Stimulated activated CD4-positive, alpha-beta T cell treated with anti-CD3 and anti-CD28 coated beads, Interleukin-2, amount 100 ng/mL, for 24 hours (primary cell): ENCODE measurements at regions not wholly inside any gene's neighbourhood (a gene's known extent, or its start where the extent isn't known, plus 50 kb on each side); places are given as distances from the start of the nearest gene placed in this dataset.
A peak's percentile ranks its signal among the peaks of the same experiment; 100 is the strongest.
"Not testable (repeated sequence)": the region's sequence is repeated elsewhere in the genome, so short reads cannot be mapped to it uniquely, and the experiment has no call there.

Experiments
- DNase-seq, 2 donors: peaks; one replicate each; pipeline ENCODE4 v3.0.0-alpha.2; 2020

DNA sequence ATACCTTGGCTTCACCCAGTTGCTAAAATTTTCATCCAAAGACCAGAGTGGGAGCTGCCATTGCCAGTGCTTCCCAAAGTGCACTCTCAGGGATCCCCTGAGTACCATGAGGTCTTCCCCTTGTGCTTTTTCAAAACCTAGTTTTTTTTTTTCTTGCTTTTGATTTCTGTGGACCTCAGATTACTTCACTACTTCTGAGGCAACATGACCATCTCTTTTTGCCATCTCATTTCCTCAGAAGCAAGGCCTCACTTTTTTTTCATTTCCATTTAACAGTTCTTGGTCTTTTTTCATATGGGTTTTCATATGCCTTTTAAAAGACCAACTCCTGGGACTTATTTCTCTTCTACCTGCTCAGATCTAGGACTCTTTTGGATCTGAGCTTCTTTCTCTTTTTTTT is 64.1 kb upstream of the MMS22L start:
- no peak for DNase-seq

- DNase-seq = no peak
These were observed 78.3 kb upstream of the MMS22L start for GRCh38 chr6:97361286-97361685.

DNA sequence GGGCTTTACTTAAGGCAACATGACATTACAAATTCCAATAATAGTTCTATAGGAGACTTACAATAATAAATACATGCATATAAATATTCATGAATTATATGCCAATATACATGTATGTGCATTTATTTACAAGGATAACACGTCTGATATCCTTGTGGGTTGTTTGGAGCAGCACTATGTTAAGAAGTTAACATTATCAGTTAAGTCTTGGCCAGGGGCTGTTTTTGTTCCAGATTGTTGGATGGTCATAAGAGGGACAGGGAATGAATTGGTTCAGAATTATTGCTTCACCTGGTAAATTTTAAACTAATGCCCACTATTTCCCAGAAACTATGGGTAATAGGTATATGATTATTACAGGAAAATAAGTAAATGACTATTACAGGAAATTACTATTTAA is 81.3 kb upstream of the MMS22L start:
- DNase-seq = no peak

DNA sequence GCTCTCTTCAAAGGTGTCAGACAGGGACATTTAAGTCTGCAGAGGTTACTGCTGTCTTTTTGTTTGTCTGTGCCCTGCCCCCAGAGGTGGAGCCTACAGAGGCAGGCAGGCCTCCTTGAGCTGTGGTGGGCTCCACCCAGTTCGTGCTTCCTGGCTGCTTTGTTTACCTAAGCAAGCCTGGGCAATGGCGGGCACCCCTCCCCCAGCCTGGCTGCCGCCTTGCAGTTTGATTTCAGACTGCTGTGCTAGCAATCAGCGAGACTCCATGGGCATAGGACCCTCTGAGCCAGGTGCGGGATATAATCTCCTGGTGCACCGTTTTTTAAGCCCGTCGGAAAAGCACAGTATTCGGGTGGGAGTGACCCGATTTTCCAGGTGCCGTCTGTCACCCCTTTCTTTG is 99.1 kb upstream of the MMS22L start:
- DNase-seq = not testable (repeated sequence)

GRCh38 chr6:97392735-97393134 is 109.7 kb upstream of the MMS22L start:
- no peak for DNase-seq

GRCh38 chr6:97394160-97394748 is 111.2 kb upstream of the MMS22L start:
- DNase-seq = peak; percentile 19 to 46

GRCh38 chr6:97396880-97397279 is 113.9 kb upstream of the MMS22L start:
- DNase-seq = no peak

- DNase-seq = no peak
These were observed 116.2 kb upstream of the MMS22L start for GRCh38 chr6:97399208-97399607.

DNA sequence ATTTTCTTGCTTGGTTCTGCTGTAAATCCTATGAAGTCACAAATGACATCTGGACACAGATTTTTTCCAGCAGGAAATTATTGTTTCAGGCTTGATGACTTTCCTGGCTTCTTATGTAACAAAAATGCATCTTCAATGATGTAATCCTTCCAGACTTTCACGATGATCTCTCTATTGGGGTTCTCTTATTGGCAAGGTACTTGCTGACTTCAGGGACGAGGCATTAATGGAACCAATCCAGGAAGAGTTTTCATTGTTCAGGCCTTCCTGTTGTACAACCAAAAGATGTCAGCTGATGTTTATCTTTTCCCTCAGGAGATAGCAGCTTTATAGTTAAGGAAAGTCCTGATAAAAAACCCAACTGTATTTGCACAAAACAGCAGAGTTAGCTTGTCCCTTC is 118.5 kb upstream of the MMS22L start:
- no peak for DNase-seq

DNA sequence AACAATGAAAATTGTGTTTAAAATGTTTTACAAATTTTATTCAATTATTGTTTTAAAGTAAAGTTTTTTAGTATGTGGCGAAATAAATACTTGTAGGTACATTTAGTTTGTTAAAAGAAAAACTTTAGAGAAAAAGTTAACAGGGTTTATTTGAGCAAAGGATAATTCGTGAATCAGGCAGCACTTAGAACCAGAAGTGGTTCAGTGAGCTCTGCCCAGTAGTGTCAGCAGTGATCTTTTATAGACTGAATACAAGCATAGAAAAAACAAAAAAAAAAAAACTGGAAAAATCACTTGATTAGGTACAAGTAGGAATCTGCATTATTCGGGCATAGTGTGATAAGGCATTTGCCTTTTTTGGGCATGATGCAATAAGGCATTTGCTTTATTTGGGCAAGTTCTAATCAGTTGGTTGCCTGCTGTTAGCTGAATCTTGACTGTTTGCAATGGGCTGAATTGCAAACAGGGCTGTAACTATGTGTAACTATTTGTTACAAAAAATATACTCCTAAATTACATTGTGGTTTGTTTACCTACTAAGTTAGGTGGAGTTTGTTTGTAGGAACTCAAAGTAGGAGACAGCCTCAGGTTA is 122.9 kb upstream of the MMS22L start:
- DNase-seq = no peak

- no peak for DNase-seq
These were observed 123.6 kb upstream of the MMS22L start for GRCh38 chr6:97406633-97407032.

- no peak for DNase-seq
These were observed 128.6 kb upstream of the MMS22L start for GRCh38 chr6:97411610-97412009.

- DNase-seq = no peak
These were observed 129.5 kb upstream of the MMS22L start for GRCh38 chr6:97412511-97412910.

DNA sequence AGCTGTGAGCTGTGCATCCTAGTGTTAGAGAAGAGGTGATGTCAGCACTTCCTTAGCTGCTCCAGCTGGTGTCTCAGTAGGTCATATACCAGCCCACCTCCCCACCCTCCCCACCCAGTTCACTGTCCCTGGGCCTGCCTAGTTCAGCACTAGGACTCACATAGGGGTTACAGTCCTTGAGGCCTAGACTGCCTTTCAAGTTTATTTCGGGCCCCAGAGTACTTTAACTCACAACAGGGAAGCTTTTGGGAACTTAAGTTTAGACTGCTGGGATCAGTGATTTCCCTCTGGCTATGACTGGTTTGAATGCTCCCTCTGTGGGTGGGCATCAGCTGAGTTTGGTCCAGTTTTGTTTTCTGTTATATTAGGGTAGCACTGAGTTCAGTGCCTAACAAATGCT is 139.2 kb upstream of the MMS22L start:
- no peak for DNase-seq

GRCh38 chr6:97423190-97423589 is 140.2 kb upstream of the MMS22L start:
- no peak for DNase-seq

DNA sequence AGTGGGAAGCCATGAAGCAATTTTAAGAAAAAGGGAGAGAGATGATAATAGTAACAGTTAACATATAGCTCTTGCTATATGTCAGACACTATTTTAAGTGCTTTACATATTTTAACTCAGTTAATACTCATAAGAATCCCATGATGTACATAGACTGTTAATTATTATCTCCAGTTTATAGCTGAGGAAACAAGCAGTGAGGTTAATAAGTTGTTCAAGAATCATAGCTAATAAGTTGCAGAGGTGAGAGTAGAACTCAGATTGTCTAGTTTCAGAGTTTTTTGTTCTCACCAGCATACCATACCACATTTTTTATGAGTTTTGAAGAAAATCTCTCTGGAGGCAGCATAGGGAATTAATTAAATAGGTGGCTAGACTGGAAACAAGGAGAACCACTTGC is 144.6 kb upstream of the MMS22L start:
- no peak for DNase-seq

DNA sequence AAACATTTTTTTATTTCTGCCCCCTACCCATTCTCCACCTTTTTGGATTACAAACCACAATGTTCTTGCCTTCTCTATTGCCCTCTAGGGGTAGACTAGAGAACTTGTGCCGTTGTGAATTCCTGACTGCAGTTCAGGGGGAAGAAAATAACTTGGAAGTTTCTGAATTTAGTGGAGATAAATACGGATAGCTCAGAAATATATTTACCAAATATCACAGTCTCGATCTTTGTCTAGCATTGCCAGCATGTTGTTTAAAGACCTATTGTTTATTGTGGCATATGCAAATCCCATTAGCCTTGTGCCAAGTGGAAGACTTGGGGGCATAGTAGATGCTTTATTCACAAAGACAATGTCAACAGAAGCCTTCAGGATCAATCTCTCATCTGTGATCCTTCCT is 154.1 kb upstream of the MMS22L start:
- no peak for DNase-seq

DNA sequence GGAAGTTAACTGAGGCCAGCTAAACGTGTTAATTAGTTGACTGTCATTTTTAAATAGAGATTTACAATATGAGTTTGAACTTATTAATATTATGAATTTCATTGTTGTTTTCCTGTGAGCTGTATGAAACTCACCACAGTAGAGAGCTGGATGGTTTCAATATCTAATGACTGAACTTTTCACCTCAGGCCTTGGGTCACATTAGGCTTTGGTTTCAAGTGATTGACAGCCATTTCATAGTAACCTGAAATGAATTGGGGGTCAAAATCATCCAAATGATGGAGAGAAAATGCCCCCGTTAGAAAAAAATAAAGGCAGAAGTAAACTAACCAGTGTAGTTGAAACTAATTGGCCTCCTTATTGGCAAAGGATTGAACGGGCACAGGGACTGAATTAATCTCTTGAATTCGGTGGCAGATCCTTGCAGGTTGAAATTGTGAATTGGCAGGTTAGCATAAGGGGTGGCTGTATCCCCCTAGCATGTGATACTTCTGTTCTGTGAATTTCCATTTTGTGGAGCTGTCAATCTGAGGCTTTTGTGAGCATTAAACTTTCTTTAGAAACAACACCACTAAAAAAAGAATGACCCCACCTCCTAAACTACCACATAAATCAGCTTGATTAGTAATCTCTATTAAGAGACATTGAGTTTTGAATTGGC is 155.1 kb upstream of the MMS22L start:
- no peak for DNase-seq

GRCh38 chr6:97440590-97441176 is 157.7 kb upstream of the MMS22L start:
- no peak for DNase-seq

DNA sequence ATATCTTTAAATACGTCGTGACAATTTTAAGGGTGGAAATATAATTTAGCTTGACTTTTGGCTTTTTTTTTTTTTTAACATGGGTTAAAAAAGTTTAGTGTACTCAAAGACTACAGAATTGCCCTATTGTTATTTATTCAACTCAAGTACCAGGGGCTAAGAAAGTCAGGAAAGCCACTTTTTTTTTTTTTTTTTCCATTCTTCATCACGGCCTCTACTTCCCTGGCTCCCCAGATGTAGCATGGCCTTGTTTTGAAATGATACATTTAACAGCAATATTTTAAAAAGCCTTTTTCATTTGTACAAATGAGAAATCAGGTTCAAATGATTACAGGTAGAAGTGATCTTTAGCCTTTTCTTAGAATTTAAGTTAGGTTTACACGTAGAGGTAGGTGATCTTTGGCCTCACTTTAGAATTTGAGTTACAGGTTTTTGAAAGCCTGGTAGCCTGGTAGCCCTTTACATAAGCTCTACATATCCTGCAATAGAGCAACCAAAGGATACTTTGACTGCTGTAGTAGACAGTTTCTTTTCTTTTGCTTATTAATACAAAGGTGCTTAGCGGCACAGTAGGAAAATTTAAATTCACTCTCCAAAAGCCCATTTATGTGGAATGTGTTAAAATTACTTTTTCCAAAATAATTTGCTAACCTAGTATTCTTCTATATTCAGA is 160.5 kb upstream of the MMS22L start:
- DNase-seq = no peak

DNA sequence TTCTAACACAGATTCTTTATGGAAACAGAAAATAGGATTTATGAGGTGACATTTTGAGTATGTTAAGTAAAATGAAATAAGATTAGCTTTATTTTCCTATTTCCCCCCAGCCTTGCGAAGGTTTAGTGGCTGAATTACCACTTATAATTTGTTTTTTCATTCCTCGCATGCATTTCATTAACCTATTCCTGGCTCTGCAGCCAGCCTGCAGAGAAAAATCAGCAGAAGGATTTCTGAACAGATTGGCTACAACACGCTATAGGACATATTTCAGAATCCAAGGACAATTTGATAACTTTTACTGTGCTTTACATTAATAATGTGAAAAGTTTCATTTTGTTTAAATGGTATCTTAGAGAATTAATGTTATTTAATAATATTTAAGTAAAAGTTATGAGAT is 162.4 kb upstream of the MMS22L start:
- DNase-seq = no peak

GRCh38 chr6:97449444-97449966 is 166.5 kb upstream of the MMS22L start:
- no peak for DNase-seq

- DNase-seq = no peak
These were observed 167.1 kb upstream of the MMS22L start for GRCh38 chr6:97450087-97450486.

DNA sequence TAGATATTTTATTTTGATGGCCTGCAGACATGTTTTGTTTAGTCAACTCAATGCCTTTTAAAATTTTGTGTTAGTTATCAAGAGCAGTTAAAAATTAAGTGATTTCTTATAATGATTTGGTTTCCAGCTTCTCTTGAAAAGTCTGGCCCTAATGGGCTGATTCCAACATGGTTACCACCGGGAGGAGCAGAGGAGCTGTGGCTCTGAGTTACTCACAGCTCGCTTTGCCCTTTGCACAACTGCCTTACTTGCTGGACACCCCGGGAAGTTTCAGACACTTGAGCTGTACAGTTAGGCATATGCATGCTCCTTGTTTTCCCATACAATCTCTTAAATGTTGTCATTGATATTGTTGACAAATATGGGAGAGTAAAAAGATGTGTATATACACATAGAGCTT is 173.1 kb upstream of the MMS22L start:
- no peak for DNase-seq
